GM12878 (cell line): ENCODE measurements at regions not wholly inside any gene's neighbourhood (a gene's known extent, or its start where the extent isn't known, plus 50 kb on each side); places are given as distances from the start of the nearest gene placed in this dataset.

Experiments used
- ATAC-seq: fragments of 200-7000 bp; cut with Tn5 transposase; 3 replicates; pipeline ENCODE4 v1.9.1; 2020; ENCODE audit warnings: mild to moderate bottlenecking, moderate library complexity
- BruUV-seq: library from RNA; stranded (reverse); fragments of 400-500 nt; replicated peaks from 2 replicates; lab custom pipeline; 2021; lab: Mats Ljungman, UMichigan
- CTCF ChIA-PET: fragments of 300-600 bp; sonication (Branson Sonifier 250); formaldehyde crosslinking; extraction: SDS; loops from one replicate; lab custom pipeline; 2021; ENCODE audit warnings: inconsistent platforms; lab: Yijun Ruan, JAX
- POLR2A ChIA-PET: fragments of 350-600 bp; formaldehyde crosslinking; extraction: SDS; loops from one replicate; lab custom pipeline; 2021; ENCODE audit warnings: inconsistent platforms; lab: Charles Lee
- RAD21 ChIA-PET: fragments of 300-600 bp; sonication (Branson Sonifier 250); formaldehyde crosslinking; loops from one replicate; lab custom pipeline; 2023; ENCODE audit warnings: antibody characterized with exemption; ENCODE audit not compliant: unreplicated experiment; lab: Charles Lee
- SMC1A ChIA-PET: fragments of 300-600 bp; sonication (Branson Sonifier 250); formaldehyde crosslinking; loops from one replicate; lab custom pipeline; 2023; ENCODE audit not compliant: unreplicated experiment, uncharacterized antibody; lab: Charles Lee
- DNase-seq: peaks from one replicate; pipeline ENCODE4 v3.0.0-alpha.2; 2011; ENCODE audit warnings: low read depth, low spot score
- FAIRE-seq: peaks from 3 replicates; lab custom pipeline; 2011; peaks lifted over from hg19 to GRCh38; lab: Jason Lieb, UNC
- H2AFZ ChIP-seq: 2 replicates; pipeline ENCODE4 v1.6.0; 2011; ENCODE audit warnings: low read depth, low read length, control low read depth; ENCODE audit not compliant: control insufficient read depth
- H3K27ac ChIP-seq: 2 replicates; pipeline ENCODE4 v1.5.1; 2011; ENCODE audit warnings: control low read depth; ENCODE audit not compliant: control insufficient read depth, insufficient read depth
- H3K27me3 ChIP-seq, 2 experiments: replicated peaks in 1 of 2; 2 replicates each; pipeline versions ENCODE4 v1.6.0 to v1.6.1; 2011; ENCODE audit warnings: low read length in 1 of 2; ENCODE audit not compliant: control insufficient read depth in 2 of 2, insufficient read depth in 2 of 2
- H3K36me3 ChIP-seq, 2 experiments: 2 replicates each; pipeline ENCODE4 v1.5.1; 2011; ENCODE audit warnings: low read length in 1 of 2; ENCODE audit not compliant: control insufficient read depth in 2 of 2, insufficient read depth in 2 of 2
- H3K4me1 ChIP-seq: 2 replicates; pipeline ENCODE4 v1.6.1; 2011; ENCODE audit warnings: mild to moderate bottlenecking, low read length, moderate library complexity, mixed read lengths; ENCODE audit not compliant: control insufficient read depth, insufficient read depth
- H3K4me2 ChIP-seq: 2 replicates; pipeline ENCODE4 v1.6.0; 2011; ENCODE audit warnings: control low read depth; ENCODE audit not compliant: control insufficient read depth, insufficient read depth
- H3K4me3 ChIP-seq: fragments of 200-600 bp; sonication (generic); 2 replicates; pipeline ENCODE4 v1.5.1; 2016
- H3K79me2 ChIP-seq: 2 replicates; pipeline ENCODE4 v1.6.0; 2011; ENCODE audit warnings: low read length; ENCODE audit not compliant: control insufficient read depth, insufficient read depth
- H3K9ac ChIP-seq: 2 replicates; pipeline ENCODE4 v1.8.0; 2011; ENCODE audit warnings: low read length, control low read depth, mixed read lengths; ENCODE audit not compliant: control insufficient read depth, insufficient read depth
- H3K9me3 ChIP-seq: replicated peaks from 3 replicates; pipeline ENCODE4 v1.5.1; 2011; ENCODE audit warnings: mild to moderate bottlenecking, low read length; ENCODE audit not compliant: control insufficient read depth, insufficient read depth
- H4K20me1 ChIP-seq: 2 replicates; pipeline ENCODE4 v1.6.0; 2011; ENCODE audit not compliant: control insufficient read depth, insufficient read depth
- ATF3 ChIP-seq: IDR thresholded peaks from 2 replicates; pipeline ENCODE4 v1.6.1; 2011; ENCODE audit warnings: low read depth, mild to moderate bottlenecking, low read length, moderate library complexity, borderline replicate concordance; ENCODE audit errors: extremely low read depth
- BCL11A ChIP-seq: IDR thresholded peaks from 2 replicates; pipeline ENCODE4 v1.6.1; 2011; ENCODE audit warnings: low read depth, low read length
- BMI1 ChIP-seq: fragments of 450-650 bp; IDR thresholded peaks from 2 replicates; pipeline ENCODE4 v1.6.1; 2016; ENCODE audit warnings: mild to moderate bottlenecking, moderate library complexity, borderline replicate concordance
- CUX1 ChIP-seq: IDR thresholded peaks from 2 replicates; pipeline ENCODE4 v1.6.1; 2012; ENCODE audit warnings: improper control_type of control experiment, low read depth, low read length; ENCODE audit not compliant: insufficient replicate concordance
- FOXK2 ChIP-seq: fragments of 450-650 bp; IDR thresholded peaks from 2 replicates; pipeline ENCODE4 v1.6.1; 2017; ENCODE audit warnings: mild to moderate bottlenecking, moderate library complexity
- NBN ChIP-seq: fragments of 450-650 bp; IDR thresholded peaks from 2 replicates; pipeline ENCODE4 v1.6.1; 2016
- NFIC ChIP-seq: IDR thresholded peaks from 2 replicates; pipeline ENCODE4 v1.6.1; 2012; ENCODE audit warnings: low read depth, mild to moderate bottlenecking, inconsistent platforms, low read length, moderate library complexity
- NR2F1 ChIP-seq: fragments of 450-650 bp; conservative IDR thresholded peaks from 2 replicates; pipeline ENCODE4 v1.6.1; 2017; ENCODE audit warnings: mild to moderate bottlenecking
- PBX3 ChIP-seq: IDR thresholded peaks from 2 replicates; pipeline ENCODE4 v1.6.1; 2011; ENCODE audit warnings: mild to moderate bottlenecking, low read depth, low read length, moderate library complexity; ENCODE audit not compliant: insufficient replicate concordance
- RAD21 ChIP-seq: IDR thresholded peaks from 2 replicates; pipeline ENCODE4 v1.6.1; 2011; ENCODE audit warnings: mild to moderate bottlenecking, low read depth, low read length, moderate library complexity; ENCODE audit not compliant: insufficient read depth
- RAD51 ChIP-seq: fragments of 450-650 bp; IDR thresholded peaks from 2 replicates; pipeline ENCODE4 v1.6.1; 2016; ENCODE audit warnings: moderate library complexity, mild to moderate bottlenecking, inconsistent platforms
- RBBP5 ChIP-seq: fragments of 200-600 bp; sonication (generic); conservative IDR thresholded peaks from 2 replicates; pipeline ENCODE4 v1.6.1; 2016
- SIN3A ChIP-seq: IDR thresholded peaks from 2 replicates; pipeline ENCODE4 v1.6.1; 2012; ENCODE audit warnings: low read depth, low read length, improper control_type of control experiment
- STAT3 ChIP-seq: IDR thresholded peaks from 2 replicates; pipeline ENCODE4 v1.6.1; 2011; ENCODE audit warnings: low read depth, low read length, improper control_type of control experiment
- SUZ12 ChIP-seq: fragments of 200-600 bp; sonication (generic); IDR thresholded peaks from one replicate; pipeline ENCODE4 v1.6.1; 2018; ENCODE audit warnings: antibody characterized with exemption, mild to moderate bottlenecking; ENCODE audit not compliant: unreplicated experiment
- ZNF207 ChIP-seq: fragments of 450-650 bp; IDR thresholded peaks from 2 replicates; pipeline ENCODE4 v1.6.1; 2014; ENCODE audit warnings: antibody characterized with exemption, mild to moderate bottlenecking, borderline replicate concordance
- ZNF622 ChIP-seq: fragments of 450-650 bp; IDR thresholded peaks from 2 replicates; pipeline ENCODE4 v1.6.1; 2017; ENCODE audit warnings: mild to moderate bottlenecking, inconsistent platforms
- WGBS: methylation state at CpG from one replicate; pipeline ENCODE4 v1.1.6; 2016; ENCODE audit warnings: low lambda C conversion rate; ENCODE audit not compliant: insufficient replicate concordance, insufficient coverage; ENCODE audit errors: missing lambda C conversion rate; 5-methylcytosine and 5-hydroxymethylcytosine counted together
- in situ Hi-C: fragments of 300-500 bp; cut with MboI; formaldehyde crosslinking; loops from 9 replicates; pipeline ENCODE4 v1.14.3; 2018; ENCODE audit warnings: mixed read lengths
- intact Hi-C: fragments of 100-400 bp; cut with micrococcal nuclease; formaldehyde crosslinking; loops from one replicate; pipeline ENCODE4 v1.14.2; 2022; ENCODE audit not compliant: unreplicated experiment

GRCh38 chr2:105593221-105593967 lies 151.3 kb upstream of the NCK2 start (continued):
- TF ChIP-seq NR2F1 (no peak), SUZ12 (no peak), ZNF207 (no peak), BCL11A (no peak), ZNF622 (no peak)

- ChIA-PET SMC1A (no interaction called here), RAD21 (no interaction called here), POLR2A (no interaction called here), CTCF (no interaction called here)
- intact Hi-C loops (no loop called here), in situ Hi-C loops (no loop called here)
- Histone ChIP-seq H3K4me2 (no peak overlapping the region), H3K27me3 (0 out of 4 replicates have a peak, but pooled peaks cover 0 to 1% of the 10 kb centered on the region in 2 experiments), H3K9me3 (peaks cover 2% of the 10 kb centered on the region; the same call in 1 of the 3 replicates), H3K4me1 (no peaks in the 10 kb centered on the region), H3K79me2 (no peaks in the 10 kb centered on the region), H4K20me1 (no peaks in the 10 kb centered on the region), H2AFZ (no peak overlapping the region), H3K27ac (no peak overlapping the region), H3K36me3 (no peaks in the 10 kb centered on the region), H3K4me3 (no peak overlapping the region), H3K9ac (no peak overlapping the region)
- ATAC-seq = no peak
- no peak for DNase-seq
- BruUV-seq = no TSS peak
- WGBS = 79% methylated on average over 6 of the region's 6 CpGs
- no peak for FAIRE-seq
- TF ChIP-seq BMI1 (no peak), NBN (no peak), RAD51 (no peak), RAD21 (no peak), NFIC (no peak), CUX1 (no peak), SIN3A (no peak), ATF3 (no peak), STAT3 (no peak), FOXK2 (no peak), RBBP5 (no peak), PBX3 (no peak)
Measured at GRCh38 chr2:105592288-105592687, 152.4 kb upstream of the NCK2 start.
